Testis (tissue), 2 donors: ENCODE measurements at regions not wholly inside any gene's neighbourhood (a gene's known extent, or its start where the extent isn't known, plus 50 kb on each side); places are given as distances from the start of the nearest gene placed in this dataset.
A peak's percentile ranks its signal among the peaks of the same experiment; 100 is the strongest.

Experiments used
- POLR2A ChIP-seq: fragments of 450-650 bp; IDR thresholded peaks from one replicate; pipeline ENCODE4 v1.6.1; 2017; ENCODE audit warnings: antibody characterized with exemption, mild to moderate bottlenecking, moderate library complexity
- TF ChIP-seq, protein P1 (sequence below), 3 experiments: fragments of 450-650 bp in 2 of 3; fragments of 200-600 bp in 1 of 3; sonication (generic) in 1 of 3; IDR thresholded peaks; one replicate each; pipeline ENCODE4 v1.5.1; 2016 to 2019; ENCODE audit warnings: antibody characterized with exemption in 3 of 3, mild to moderate bottlenecking in 2 of 3, moderate library complexity in 1 of 3

- TF ChIP-seq POLR2A = no peak
- TF ChIP-seq, protein P1, sequence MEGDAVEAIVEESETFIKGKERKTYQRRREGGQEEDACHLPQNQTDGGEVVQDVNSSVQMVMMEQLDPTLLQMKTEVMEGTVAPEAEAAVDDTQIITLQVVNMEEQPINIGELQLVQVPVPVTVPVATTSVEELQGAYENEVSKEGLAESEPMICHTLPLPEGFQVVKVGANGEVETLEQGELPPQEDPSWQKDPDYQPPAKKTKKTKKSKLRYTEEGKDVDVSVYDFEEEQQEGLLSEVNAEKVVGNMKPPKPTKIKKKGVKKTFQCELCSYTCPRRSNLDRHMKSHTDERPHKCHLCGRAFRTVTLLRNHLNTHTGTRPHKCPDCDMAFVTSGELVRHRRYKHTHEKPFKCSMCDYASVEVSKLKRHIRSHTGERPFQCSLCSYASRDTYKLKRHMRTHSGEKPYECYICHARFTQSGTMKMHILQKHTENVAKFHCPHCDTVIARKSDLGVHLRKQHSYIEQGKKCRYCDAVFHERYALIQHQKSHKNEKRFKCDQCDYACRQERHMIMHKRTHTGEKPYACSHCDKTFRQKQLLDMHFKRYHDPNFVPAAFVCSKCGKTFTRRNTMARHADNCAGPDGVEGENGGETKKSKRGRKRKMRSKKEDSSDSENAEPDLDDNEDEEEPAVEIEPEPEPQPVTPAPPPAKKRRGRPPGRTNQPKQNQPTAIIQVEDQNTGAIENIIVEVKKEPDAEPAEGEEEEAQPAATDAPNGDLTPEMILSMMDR (IDR thresholded peaks at IDR 0.05) = peak in 2 of 3 experiments; percentile 21 to 34
These were observed 129.2 kb upstream of the NRBF2 start for GRCh38 chr10:63003816-63004453.
